Anterior cingulate cortex (tissue), 58 donors: ENCODE measurements at regions not wholly inside any gene's neighbourhood (a gene's known extent, or its start where the extent isn't known, plus 50 kb on each side); places are given as distances from the start of the nearest gene placed in this dataset.
"Not testable (repeated sequence)": the region's sequence is repeated elsewhere in the genome, so short reads cannot be mapped to it uniquely, and the experiment has no call there.

ENCODE experiments used
- DNase-seq, 58 donors: peaks; one replicate each; lab custom pipeline; 2025; lab: John Stamatoyannopoulos, UW

GRCh38 chr1:192862271-192862670 is 53.4 kb downstream of the RGS2 start:
- DNase-seq = no peak

GRCh38 chr1:192866241-192866868 is 57.5 kb downstream of the RGS2 start:
- DNase-seq = no peak

GRCh38 chr1:192867180-192867579 is 58.3 kb downstream of the RGS2 start:
- DNase-seq = no peak

- DNase-seq = no peak
These were observed 60.6 kb downstream of the RGS2 start for GRCh38 chr1:192869308-192869940.

DNA sequence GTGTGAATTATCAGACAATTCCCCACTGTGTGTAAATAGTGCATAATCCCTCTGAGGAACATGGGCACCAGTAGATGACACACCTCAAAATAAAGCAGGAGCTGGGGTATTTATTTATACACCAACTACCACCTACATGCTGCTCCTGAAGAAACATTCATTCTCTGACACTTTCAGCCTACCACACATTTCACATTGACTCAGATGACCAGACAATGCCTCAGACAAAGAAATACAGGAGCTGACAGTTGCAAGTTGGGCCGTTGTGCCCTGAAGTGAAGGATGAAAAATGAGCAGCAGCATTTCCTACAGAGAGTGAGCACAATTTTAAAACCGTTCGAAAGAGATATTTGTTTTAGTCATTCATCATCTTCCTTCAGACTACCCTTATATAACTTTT is 63.2 kb downstream of the RGS2 start:
- DNase-seq = no peak

- DNase-seq = no peak
These were observed 65.0 kb downstream of the RGS2 start for GRCh38 chr1:192873836-192874235.

GRCh38 chr1:192876633-192877032 is 67.8 kb downstream of the RGS2 start:
- DNase-seq = no peak

- DNase-seq = no peak
These were observed 68.5 kb downstream of the RGS2 start for GRCh38 chr1:192877283-192877886.

GRCh38 chr1:192878249-192878648 is 69.4 kb downstream of the RGS2 start:
- no peak for DNase-seq

DNA sequence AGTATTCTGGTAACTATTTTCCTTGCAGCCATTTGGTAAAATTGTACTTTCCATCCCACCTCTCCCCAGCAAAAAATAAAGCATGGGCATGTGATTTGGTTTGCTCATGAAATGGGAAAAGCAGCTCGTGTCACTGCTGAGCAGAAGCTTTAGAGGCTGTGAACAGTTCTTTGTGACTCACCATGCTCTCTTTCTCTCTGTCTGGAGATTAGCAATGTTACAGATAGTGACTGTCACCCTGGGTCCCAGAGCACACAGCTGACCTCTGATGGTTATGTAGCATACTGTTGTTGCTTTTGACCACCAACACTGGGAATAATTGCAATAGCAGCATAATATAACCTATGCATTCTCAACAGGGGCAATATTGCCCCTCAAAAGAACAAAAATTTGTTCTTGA is 70.6 kb downstream of the RGS2 start:
- DNase-seq = no peak

DNA sequence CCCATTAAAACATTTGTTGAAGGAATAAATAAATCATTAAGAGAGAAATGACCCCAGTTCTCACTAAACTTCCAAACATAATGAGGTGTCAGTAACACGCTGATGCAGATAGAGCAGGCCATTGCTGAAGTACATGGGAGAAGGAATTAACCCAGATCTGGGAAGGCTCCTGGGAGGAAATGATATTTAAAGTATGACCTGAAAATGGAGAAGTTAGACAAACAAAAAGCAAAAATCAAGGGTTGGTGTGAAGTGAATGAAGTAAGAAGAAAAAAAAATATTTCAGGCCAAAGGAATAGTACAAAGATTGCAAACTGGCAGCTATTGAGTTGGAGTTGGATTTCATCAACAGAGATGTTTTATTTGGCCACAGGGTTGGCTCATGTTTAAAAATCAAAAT is 71.4 kb downstream of the RGS2 start:
- no peak for DNase-seq

DNA sequence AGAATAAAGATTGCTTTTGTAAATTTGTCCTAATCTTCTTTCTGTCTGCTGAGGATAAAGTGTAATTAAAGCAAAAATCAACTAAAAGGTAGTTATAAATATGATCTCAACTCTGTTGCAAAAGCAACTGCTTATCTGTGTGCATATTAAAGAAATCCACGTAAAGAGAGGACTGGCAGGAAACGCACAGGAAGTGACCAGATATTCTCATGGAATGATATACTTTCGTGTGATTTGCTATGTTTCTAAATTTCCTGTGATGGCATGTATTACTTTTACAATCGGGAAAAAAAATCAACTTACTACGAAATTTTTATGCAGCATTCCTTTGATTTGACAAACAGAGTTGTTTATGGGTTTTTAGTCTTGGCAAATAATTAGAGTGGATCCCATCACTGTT is 75.4 kb downstream of the RGS2 start:
- no peak for DNase-seq

- DNase-seq = not testable (repeated sequence)
These were observed 76.5 kb downstream of the RGS2 start for GRCh38 chr1:192885387-192885786.

DNA sequence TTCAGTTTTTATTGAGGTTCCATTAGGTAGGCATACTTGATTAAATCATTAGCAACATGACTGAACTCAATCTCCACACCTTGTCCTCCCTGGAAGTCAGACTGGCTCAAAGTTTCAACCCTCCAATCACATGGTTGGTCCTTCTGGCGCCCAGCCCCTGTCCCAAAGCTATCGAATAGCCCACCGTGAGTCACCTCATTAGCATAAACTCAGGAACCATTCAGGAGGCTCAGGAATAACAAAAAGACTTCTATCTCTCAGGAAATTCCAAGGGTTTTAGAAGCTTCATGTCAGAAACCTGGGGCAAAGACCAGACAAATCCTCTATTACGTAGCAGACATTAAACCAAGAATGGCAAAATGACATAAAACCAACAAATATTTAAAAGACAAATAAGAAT is 78.6 kb downstream of the RGS2 start:
- no peak for DNase-seq

DNA sequence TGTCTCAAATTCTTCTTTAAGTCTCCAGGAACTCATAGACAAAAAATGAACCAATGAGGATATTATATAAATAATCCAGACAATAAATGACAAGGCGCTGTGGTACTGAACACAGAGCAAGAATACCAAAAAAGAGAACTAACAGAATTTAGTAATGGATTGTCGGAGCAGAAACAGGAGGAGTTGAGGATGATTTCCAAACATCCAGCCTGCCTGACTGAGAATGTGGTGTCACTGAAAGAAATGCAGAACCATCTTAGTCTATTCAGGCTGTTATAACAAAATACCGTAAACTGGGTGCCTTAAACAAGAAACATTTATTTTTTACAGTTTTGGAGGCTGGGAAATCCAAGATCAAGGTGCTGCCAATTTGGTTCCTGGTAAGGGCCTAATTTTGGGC is 79.7 kb downstream of the RGS2 start:
- no peak for DNase-seq

DNA sequence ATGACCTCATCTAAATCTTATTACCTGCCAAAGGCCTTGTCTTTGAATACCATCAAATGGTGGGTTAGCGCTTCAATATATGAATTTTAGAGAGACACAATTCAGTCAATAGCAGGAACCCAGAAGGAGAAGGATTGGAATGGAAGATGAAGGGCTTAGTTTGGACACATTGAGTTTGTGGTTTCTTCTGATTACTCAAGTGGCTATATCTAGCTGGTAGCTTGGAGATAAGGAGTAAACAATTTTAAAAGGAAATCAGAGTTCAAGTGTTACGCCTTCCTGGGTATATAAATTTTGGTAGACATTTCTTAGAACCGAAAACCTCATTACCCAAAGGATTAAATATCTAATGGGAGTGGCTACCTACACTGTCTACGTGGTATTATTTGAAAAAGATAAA is 80.2 kb downstream of the RGS2 start:
- DNase-seq = no peak

- DNase-seq = no peak
These were observed 81.3 kb downstream of the RGS2 start for GRCh38 chr1:192890134-192890533.

DNA sequence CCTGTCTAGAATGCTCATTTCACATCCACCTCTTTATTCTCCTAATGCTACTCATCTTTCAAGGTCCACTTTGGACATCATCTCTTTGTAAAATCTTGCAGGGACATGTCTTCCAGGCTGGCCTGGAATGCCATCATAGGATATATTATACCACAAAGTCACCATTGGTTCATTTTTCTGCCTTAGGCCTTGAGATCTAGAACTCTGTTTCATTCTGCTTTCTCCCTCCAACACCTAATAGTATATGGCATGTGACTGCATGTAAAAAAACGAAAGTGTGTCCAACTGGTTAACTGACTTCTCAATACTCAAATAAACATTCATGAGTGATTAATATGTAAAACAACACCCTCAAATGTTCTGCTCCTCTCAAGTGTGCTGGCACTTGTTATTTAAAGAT is 84.1 kb downstream of the RGS2 start:
- DNase-seq = no peak

- DNase-seq = not testable (repeated sequence)
These were observed 86.6 kb downstream of the RGS2 start for GRCh38 chr1:192895487-192895886.

GRCh38 chr1:192896376-192896775 is 87.5 kb downstream of the RGS2 start:
- DNase-seq = no peak

- DNase-seq = no peak
These were observed 92.7 kb downstream of the RGS2 start for GRCh38 chr1:192901500-192901899.

- no peak for DNase-seq
These were observed 94.3 kb downstream of the RGS2 start for GRCh38 chr1:192903142-192903541.
